ENCODE measurements at regions not wholly inside any gene's neighbourhood (a gene's known extent, or its start where the extent isn't known, plus 50 kb on each side); places are given as distances from the start of the nearest gene placed in this dataset.
"Not testable (repeated sequence)": the region's sequence is repeated elsewhere in the genome, so short reads cannot be mapped to it uniquely, and the experiment has no call there.

DNA sequence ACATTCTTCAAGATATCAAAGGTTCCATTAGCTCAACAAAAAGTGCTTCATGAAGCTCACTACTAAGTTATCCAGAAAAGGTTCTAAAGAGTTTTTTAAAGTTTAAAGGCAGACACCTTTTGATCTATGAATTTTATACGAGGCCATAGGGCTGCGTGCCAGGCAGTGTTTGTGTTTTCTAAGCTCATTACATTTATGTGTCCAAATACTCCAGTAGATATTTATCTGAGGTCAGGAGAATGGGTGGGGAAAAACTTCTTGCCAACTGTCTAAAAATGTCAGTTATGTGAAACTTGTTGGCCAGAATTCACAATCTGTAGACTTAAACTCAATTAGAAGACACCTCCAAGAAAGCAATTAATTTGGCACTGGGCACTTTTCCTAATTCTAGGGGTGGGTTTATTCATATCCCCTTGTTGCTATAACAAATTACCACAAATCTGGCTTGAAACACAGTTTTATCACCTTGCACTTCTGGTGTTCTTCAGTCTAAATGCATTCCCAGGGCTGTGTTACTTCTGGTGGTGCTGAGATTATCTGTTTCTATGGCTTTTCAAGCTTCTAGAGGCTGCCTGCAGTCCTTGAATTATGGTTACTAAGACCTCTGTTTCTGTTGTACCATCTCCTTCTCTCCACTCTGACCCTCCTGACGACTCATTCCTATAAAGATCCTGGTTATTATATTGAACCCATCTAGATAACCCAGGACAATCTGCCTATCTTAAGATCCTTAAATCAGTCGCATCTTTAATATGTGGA, 1030.4 kb upstream of the CNTN5 start:
- DNase-seq = no peak

DNA sequence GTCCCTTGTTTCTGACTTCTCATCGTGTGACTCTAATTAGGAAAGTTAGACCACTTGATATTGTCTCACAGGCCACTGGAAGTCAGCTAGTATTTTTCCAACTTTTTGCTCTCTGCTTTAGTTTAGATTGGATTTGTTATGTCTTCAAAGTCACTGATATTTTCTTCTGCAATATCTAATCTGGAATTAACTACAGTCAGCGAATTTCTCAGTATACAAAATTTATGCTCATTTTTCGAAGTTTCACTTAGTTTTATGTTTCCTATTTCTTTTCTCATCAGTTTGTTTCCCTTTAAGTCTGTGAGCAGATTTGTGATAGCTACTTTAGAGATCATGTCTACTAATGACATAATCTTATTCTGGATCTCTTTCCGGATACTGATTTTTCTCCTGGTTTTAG, 1027.2 kb upstream of the CNTN5 start:
- DNase-seq = no peak

DNA sequence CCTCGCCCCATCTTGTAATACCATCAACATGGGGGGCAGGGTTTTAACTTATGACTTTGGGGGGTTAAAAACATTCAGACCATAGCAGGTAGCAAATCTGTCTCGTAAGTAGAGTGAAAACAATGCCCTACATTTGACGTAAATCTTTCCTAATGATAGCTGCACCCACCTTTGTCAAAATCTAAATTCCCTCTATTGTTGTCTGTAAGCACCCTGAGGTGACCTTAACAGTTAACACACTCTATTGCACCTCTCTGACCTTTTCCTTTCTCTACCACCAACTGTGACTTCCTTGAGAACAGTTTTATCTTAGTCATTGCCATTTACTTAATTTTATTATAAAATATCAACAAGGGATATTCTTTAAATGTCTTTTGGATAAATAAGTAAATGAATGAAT, 1024.9 kb upstream of the CNTN5 start:
- DNase-seq = no peak

DNA sequence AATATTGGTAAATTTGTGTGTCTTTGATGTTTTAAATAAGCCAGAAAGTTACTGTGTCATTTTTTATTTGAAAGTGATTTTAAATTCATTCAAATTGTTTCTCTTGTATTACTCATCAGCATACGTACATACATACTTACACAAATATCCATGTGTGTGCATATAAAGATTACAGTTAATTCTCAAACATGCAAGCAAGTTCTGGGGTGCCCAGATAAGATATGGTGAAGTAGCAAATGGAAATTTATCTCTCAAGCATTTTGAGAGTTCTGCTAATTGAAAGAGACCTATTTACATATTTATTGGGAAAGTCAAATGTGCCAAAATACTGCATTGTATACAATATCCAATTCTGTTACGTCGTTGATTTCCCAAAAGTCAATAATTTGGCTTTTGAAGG, 1024.0 kb upstream of the CNTN5 start:
- DNase-seq = no peak

DNA sequence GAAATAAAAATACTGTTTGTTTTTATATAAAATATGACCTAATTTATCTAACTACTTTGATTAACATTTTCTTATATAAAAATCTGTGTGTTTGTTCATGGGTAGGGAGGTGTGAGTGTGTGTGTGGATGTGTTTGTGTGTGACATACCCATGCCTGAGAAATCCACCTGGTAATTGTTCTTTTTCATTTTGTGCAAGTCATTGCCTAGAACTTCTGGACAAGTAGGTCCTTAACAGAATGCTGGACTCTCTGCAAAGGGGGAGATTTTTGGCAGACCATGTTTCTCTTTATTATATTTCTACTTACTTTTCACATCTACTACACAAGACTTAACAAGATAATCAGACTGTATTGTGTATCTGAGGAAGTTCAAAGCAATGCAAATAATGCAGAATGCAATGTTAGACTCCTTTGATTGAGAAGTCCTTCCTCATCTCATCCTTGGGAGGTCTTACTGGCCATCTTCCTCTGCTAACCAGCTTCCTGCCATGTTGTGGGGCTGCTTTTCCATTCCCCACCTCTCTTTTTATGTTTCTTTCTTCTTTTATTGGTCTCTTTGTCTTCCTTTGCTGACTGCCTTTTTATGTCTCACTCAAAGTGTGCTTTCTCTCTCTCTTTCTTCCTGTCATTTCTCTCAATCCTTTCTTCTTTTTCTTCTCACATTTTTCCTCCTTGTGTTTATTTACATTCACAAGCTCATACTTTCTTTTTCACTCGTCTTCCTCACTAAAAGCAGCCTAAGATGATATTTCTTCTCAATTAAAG, 1017.0 kb upstream of the CNTN5 start:
- DNase-seq = no peak

DNA sequence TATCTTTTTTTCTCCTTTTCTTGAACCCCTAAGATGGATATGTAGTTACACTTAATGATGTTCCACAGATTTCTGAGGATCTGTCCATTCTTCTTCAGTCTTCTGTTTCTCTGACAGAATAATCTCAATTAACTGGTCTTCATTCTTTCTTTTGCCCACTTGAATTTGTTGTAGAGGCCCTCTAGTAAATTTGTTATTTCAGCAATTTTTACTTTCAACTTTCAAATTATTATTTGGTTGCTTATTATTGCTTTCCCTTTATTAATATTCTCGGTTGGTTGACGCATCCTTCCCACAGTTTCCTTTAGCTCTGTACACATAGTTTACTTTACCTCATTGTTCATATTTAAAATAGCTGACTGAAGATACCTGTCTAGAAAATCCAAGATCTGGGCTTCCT, 1013.7 kb upstream of the CNTN5 start:
- no peak for DNase-seq

DNA sequence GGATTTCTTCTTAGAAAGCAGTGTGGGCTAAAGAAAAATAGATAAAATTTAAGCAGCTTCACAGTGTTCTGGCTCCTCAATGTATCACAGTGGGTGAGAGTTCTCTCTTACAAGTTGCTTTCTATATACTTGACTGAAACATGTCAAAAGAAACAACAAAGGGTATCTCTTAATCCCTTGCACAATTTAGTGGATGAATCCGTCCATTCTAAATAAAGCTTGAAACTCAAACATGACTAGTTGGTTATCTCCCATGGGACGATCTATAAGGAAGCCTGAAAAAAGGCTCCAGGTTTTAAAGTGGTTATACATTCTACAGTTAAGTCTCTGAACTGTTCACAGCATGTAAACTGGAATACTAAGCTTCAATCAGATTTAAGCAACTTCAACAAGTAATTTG, 993.1 kb upstream of the CNTN5 start:
- no peak for DNase-seq

DNA sequence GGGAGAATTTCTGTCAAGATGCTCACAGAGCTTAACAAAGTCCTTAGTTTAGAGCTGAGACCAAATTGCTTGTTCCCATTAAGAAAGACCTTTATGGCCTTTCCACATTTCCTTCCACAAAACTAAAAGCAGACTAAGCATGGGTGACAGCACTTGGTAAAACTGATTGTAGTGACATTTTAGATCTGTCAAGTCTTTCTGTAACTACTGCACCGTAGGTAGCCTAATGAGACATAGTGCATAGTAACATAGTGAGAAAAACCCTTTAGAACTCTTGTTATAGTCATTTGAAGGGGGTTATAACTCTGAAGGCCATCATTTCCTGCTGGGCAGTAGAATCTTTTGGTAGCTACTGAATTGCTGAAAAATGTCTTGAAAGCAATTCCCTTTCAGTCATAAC, 990.9 kb upstream of the CNTN5 start:
- no peak for DNase-seq

DNA sequence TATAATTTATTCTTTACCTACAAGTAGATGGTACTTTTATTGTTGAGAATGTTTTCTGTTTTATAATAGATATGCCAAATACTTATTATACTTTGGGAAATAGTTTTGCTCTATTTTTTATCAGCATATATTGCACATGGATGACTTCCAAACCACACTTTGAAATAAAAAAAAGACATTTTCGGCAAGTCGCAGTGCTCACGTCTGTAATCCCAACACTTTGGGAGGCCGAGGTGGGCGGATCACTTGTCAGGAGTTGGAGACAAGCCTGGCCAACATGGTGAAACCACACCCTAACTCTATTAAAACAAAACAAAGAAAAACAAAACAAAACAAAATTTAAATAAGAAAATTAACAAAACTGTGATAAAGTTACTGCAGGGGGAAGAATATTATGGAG, 983.9 kb upstream of the CNTN5 start:
- no peak for DNase-seq

DNA sequence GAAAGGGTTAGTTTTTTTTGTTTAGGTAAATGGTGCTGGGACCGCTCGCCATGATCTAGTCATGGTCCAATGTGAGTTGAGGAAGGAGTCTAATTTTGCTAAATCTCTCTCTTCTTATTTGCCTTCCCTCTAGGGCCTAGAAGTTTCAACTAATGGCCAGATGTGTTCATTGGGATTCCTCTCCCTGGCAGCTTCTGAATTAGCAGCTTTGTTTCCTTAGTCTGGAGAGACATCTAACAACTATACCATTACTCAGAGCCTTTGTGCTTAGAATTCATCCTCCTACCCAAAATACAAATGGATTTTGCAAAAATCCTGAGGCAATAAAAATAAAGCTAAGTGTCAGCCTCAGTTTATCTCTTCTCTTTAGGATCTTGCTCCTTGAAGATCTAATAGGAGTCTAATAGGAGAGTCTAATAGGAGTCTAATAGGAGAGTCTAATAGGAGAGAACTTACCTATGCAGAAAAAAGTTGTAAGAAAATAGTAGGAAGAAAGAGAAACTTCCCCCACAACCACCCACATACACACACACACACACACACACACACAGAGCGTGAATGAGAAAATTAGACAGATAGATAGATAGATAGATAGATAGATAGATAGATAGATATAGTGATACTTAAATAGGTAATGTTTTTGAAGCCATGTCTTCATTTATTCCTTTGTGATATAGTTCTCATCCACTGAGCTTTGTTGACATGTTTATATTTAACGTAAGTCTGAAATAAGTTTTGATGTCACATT, 980.5 kb upstream of the CNTN5 start:
- DNase-seq = no peak

DNA sequence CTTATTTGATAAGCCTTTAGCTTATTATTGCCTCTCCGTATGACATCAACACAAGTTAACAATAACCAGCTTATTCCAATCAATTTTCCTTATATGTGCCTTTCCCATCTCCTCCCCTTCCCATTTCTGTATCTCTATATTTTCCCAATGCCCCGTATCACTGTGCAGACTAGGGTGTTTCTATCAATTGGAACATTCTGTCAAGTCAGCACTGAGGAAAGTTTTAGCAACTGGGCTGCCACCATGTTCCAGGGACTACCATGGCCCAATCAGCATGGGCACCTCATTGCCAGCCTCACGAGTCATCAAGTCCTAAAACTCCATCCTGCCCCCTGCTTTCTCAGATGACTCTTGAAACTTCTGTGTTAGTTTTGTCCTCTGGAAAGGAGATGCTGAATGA, 973.1 kb upstream of the CNTN5 start:
- DNase-seq = no peak

DNA sequence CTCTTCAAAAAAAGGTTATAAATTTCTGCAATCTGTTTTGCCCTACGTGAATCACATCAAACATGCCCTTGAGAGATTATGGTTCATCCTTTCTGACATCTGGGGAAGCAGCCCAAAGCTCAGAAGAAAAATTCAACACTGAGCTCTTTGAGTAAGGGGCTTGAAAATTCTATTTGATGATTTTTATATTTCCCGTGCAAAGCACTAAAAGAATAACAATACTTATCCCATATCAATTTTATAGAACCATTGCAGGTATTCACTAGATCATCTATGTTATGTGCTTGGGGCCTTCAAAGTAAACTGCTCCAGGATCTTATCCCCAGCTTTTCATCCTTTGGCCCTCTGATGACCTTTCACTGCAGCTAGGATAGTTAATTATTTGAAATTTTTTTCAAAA, 966.9 kb upstream of the CNTN5 start:
- DNase-seq = no peak

DNA sequence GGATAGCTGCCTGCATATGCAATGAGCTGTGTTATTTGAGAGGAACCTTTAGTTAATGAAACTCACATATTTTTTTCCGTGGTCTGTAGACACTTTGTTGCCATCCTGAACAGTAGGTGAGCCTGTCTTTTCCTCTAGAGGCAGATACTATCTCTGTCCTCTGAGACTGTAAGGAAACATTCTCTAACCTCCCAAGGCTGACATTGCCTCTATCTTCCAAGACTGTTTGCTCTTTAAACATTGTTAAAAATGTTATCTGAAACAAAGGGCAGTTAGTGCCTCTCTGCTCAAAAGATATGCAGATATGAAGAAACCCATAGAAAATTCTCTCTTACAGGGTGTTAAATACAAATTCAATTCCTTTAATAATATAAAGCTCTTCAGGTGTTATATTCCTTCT, 963.8 kb upstream of the CNTN5 start:
- DNase-seq = no peak

DNA sequence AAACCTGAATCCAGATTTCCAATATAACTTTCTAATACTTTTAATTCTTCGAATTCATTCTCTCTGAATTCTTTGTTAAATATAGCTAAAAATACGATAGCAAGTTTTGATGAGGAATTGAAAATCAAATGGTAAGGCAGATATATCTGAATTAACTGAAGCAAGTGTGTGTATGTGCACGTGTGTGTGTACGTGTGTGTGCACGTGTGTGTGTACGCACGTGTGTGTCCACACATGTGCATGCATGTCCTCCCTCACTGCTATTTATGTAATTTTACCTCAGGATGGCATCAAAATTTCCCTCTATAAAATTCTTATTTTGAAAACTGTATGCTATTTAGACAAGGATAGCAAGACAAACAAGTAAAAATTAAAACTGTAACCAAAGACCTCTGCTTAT, 961.3 kb upstream of the CNTN5 start:
- DNase-seq = no peak

DNA sequence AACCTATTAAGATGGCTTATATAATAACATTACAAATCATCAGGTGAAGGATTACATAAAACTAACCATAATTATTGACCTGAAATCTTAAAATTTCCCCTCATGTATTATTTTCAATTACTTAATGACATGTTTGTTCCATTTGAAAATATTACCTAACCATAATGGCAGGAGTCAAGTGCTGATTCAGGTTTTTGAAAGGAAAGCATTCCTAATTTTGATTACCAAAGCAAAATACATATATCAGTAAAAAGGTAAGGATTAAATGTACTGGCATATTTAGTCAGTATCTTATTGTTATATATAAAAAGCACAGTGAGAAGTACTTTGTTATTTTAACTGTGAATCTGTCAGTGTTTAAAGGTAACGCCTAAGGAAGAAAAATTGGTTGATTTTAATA, 960.0 kb upstream of the CNTN5 start:
- no peak for DNase-seq

DNA sequence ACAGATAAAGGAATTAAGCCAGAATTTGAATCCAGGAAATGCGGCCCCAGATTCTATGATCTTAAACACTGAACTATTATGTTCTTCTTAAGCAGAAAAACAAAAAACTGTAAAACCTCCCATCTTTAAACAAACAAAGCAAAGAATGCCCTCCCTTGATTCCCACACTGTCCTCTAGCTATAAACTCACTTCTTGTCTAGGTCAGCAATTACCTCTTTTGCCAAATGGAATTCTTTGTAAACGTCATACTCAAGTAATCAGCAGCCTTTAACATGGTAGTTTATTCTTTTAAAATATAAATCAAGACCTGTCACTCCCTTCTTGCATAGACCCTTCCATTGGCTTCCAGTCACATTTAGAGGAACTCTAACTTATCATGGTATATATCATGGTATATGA, 958.9 kb upstream of the CNTN5 start:
- no peak for DNase-seq

DNA sequence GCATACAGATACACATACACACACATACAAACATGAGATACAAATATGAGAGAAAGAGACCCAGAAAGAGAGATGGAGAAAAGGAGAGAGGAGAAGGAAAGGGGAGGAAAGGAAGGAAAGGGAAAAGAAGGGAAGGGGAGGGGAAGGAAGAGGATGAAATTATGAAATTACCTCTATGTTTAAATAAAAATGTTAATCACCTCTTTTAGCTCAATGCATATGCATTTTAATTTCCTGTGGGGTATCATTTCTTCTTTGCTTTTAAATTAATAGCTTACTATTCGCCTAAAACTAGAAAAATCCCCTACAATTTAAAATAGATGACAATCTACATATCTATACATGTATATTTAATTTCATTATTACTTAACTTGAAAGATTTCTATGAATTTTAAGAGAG, 958.0 kb upstream of the CNTN5 start:
- no peak for DNase-seq

DNA sequence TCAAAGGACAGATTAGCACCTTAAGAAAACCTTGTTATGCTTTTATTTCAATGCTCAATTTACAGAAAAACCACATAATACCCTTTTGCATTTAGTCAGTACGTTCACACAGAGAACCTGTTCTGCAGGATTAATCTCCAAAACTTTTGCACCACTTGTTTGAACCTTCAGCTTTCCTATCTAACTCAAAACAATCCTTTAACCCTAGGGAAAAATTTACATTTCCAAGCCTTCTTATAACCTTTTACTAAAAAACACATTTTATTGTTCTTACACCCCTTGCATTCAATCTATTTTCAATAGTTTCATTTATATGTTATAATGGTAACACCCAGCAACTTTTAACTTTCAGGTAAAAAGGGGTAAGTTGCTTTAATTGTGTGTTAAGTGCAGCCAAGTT, 952.5 kb upstream of the CNTN5 start:
- DNase-seq = no peak

DNA sequence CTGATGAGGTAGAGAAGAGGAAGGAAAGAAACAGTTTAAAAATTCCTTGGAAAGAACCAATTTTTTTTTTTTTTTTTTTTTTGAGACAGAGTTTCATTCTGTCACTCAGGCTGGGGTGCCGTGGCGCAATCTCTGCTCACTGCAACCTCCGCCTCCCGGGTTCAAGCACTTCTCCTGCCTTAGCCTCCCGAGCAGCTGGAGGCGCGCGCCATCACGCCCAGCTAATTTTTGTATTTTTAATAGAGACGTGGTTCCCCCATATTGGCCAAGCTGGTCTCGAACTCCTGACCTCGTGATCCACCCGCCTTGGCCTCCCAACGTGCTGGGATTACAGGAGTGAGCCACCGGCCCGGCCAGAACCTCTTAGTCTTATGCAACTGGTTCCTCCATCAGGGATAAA, 951.6 kb upstream of the CNTN5 start:
- not testable (repeated sequence) for DNase-seq

DNA sequence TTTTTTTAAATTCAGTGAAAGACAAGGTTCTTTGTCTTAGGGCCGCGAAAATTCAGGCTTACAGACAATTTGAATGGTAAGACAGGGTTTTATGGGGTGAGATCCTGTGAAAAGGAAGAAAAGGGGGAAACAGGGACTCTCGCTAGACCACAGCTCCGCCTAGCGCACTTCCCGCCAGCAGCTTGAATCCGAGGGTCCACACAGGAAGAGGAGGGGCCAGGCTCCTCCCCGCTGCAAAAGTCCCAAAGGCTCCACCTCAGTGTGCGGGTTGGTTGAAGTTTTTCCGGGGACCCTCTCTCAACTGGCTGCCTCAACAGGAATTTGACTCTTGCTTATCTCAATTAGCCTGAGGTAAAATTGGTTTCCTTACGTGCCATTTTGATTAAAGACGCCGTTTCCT, 950.9 kb upstream of the CNTN5 start:
- DNase-seq = no peak

DNA sequence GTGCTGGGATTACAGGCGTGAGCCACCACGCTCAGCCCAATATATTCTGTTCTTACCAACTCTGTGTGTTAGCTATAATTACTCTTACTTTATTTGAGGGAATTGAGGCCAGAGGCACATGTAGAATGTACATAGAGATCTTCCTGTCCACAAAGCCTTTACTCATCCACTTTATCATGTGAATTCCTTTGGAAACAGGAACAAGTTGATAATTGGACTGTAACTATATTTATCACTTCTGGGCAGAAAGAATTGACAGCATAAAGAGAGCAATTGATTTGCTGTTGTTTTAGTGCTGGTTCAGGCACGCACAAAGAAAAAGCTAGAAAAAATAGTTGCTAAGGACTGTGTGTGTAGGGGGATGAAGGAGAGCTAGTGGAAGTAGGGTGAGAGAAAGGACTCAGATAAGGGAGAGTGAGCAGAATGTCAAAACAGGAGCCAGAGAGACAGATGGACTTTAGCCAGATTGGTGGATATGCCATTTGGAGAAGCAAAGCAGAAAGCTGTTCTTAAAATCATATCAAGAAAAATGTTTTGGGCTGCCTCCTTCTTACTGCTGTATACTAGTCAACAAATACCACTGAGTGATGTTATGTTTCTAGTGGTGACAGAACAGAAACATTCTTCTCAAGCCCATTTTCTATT, 929.8 kb upstream of the CNTN5 start:
- no peak for DNase-seq

DNA sequence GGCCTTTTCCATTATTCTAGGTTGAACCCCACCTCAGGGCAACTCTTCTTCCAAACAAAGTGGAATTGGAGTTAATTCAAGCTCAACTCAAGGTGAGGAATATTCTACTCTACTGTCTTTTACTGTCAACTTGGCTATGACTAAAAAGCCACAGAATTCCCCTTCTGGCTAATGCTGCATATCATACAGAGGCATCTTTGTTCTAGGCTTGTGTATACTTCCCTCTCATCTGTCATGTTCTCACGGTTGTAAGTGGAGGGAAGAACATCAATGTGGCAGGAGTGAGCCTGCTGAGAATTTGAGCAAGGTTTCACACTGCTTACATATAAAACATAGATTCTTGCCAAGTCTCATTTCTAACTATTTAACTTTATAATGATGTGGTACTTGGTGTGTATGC, 921.4 kb upstream of the CNTN5 start:
- DNase-seq = no peak

DNA sequence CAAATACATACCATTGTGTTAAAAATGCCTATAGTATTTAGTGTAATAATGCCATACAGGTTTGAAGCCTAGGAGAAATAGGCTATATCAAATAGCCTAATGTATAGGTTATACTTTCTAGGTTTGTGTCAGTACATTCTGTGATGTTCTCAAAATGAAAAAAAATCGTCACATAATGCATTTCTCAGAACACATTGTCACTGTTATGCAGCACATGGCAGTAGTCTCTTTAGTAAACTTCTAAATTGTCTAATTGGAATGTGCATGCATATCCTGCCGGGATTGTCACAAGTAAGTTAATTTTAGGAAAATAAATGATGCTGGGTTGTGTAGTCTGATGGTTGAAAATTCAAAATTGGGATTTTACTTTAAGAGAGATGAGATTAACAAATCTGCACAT, 920.1 kb upstream of the CNTN5 start:
- no peak for DNase-seq

DNA sequence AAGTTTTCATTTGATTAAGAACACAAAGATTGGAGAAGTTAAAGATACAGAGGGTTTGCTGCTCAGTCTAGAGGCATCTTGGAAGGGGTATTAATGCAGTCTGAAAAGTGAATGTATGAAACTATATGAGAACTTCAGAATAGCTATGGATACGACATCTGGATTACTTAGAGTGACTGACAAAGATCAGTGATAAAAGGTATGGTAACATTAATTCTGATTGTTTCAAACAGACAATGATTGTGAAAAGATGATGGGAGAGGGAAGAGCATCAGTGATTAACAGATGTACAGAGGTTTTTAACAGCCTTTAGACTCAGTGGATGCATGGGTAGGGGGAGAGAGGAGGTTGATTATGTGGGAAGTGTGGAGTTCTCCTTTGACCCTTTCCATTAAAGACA, 919.4 kb upstream of the CNTN5 start:
- no peak for DNase-seq
